ENCODE measurements at regions not wholly inside any gene's neighbourhood (a gene's known extent, or its start where the extent isn't known, plus 50 kb on each side); places are given as distances from the start of the nearest gene placed in this dataset.

GRCh38 chr6:114793428-114793827 lies 450.6 kb upstream of the HS3ST5 start:
- Histone ChIP-seq H2AFZ (ENCODE audit: low read depth) (no peak overlapping the region), H3K79me2 (ENCODE audit: insufficient read depth) (no peaks in the 10 kb centered on the region), H3K9me3 (no peaks in the 10 kb centered on the region), H3K4me3 (ENCODE audit: low read depth in 2 of 2, low read length in 1 of 2) (no peak overlapping the region), H3K4me1 (ENCODE audit: control insufficient read depth in 1 of 2, insufficient read depth in 2 of 2, low read depth in 1 of 2, low read length in 1 of 2) (no peaks in the 10 kb centered on the region), H3K27ac (ENCODE audit: low read depth in 2 of 2, low read length in 1 of 2) (no peak overlapping the region), H3K36me3 (replicated peaks in 1 of 2; ENCODE audit: control insufficient read depth in 1 of 2, insufficient read depth in 2 of 2, low read length in 1 of 2) (no peaks in the 10 kb centered on the region), H3K27me3 (ENCODE audit: insufficient read depth) (no peaks in the 10 kb centered on the region), H3K9ac (no peak overlapping the region), H3K4me2 (no peak overlapping the region), H4K20me1 (ENCODE audit: insufficient read depth) (no peaks in the 10 kb centered on the region), H3F3A (replicated peaks; ENCODE audit: insufficient read depth) (no peaks in the 10 kb centered on the region), H3K9me2 (no peaks in the 10 kb centered on the region)
- no peak for TF ChIP-seq NFIC (IDR thresholded peaks at IDR 0.05; ENCODE audit: borderline replicate concordance)
- no peak for TF ChIP-seq USF2 (IDR thresholded peaks at IDR 0.05; ENCODE audit: borderline replicate concordance, low read depth, low read length)
- TF ChIP-seq CHD2 (IDR thresholded peaks at IDR 0.05; ENCODE audit: low read length, partially characterized antibody): no peak
- no peak for TF ChIP-seq SMC3 (IDR thresholded peaks at IDR 0.05; ENCODE audit: low read depth, low read length)
- TF ChIP-seq SIN3A (IDR thresholded peaks at IDR 0.05; ENCODE audit: borderline replicate concordance, low read depth, low read length): no peak
- no peak for TF ChIP-seq JUND (IDR thresholded peaks at IDR 0.05)
- TF ChIP-seq IRF3 (IDR thresholded peaks at IDR 0.05; ENCODE audit: low read depth, low read length): no peak
- ChIA-PET CTCF (no interaction called here), POLR2A (no interaction called here)
- no peak for DNase-seq

GRCh38 chr6:114785235-114786127 lies 442.7 kb upstream of the HS3ST5 start:
- ChIA-PET POLR2A (no interaction called here), CTCF (no interaction called here)
- Histone ChIP-seq H3K36me3 (replicated peaks in 1 of 2; ENCODE audit: control insufficient read depth in 1 of 2, insufficient read depth in 2 of 2, low read length in 1 of 2) (no peaks in the 10 kb centered on the region), H3K79me2 (ENCODE audit: insufficient read depth) (no peaks in the 10 kb centered on the region), H2AFZ (ENCODE audit: low read depth) (no peak overlapping the region), H3K4me2 (no peak overlapping the region), H3K9me3 (no peaks in the 10 kb centered on the region), H4K20me1 (ENCODE audit: insufficient read depth) (no peaks in the 10 kb centered on the region), H3K4me3 (ENCODE audit: low read depth in 2 of 2, low read length in 1 of 2) (no peak overlapping the region), H3K27ac (ENCODE audit: low read depth in 2 of 2, low read length in 1 of 2) (no peak overlapping the region), H3K9me2 (no peaks in the 10 kb centered on the region), H3F3A (replicated peaks; ENCODE audit: insufficient read depth) (no peaks in the 10 kb centered on the region), H3K9ac (no peak overlapping the region), H3K27me3 (ENCODE audit: insufficient read depth) (no peaks in the 10 kb centered on the region), H3K4me1 (ENCODE audit: control insufficient read depth in 1 of 2, insufficient read depth in 2 of 2, low read depth in 1 of 2, low read length in 1 of 2) (no peaks in the 10 kb centered on the region)
- TF ChIP-seq GATA2 (CRISPR knock-in tag; IDR thresholded peaks at IDR 0.05): no peak
- no peak for TF ChIP-seq TEAD4 (IDR thresholded peaks at IDR 0.05; ENCODE audit: borderline replicate concordance, insufficient read depth)
- TF ChIP-seq EP300 (IDR thresholded peaks at IDR 0.05; ENCODE audit: borderline replicate concordance in 1 of 2, low read depth in 1 of 2, low read length in 1 of 2): no peak
- no peak for TF ChIP-seq MAX (IDR thresholded peaks at IDR 0.05; ENCODE audit: low read depth)
- no peak for TF ChIP-seq RCOR1 (IDR thresholded peaks at IDR 0.05; ENCODE audit: low read length)
- TF ChIP-seq RAD21 (IDR thresholded peaks at IDR 0.05; ENCODE audit: low read length): no peak
- TF ChIP-seq GABPA (IDR thresholded peaks at IDR 0.05; ENCODE audit: low read depth): no peak
- DNase-seq: no peak
- 50% methylated on average over 1 of the region's 1 CpG for WGBS (ENCODE audit: low lambda C conversion rate)

All from SK-N-SH (cell line).